ENCODE measurements at regions not wholly inside any gene's neighbourhood (a gene's known extent, or its start where the extent isn't known, plus 50 kb on each side); places are given as distances from the start of the nearest gene placed in this dataset.

DNA sequence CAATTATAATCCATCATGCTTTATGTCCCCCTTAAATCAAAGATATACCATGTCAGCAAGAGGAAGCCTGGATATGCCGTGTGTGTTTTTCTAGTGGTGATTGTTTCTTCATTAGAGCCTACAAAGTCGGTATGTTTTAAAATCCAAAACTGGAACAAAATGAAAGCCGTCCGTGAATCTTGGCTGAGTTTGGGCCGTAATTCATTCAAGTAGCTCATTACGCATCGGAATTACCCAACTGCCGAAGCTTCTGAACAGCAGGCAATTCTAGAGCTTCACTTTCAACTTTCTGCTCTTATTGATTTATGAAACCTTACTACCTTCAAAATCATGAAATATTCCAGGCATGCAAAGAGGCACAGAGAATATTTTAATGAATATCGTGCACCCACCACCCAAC is 224.7 kb downstream of the AACS start:
- BruUV-seq (replicated peaks), result no TSS peak
- FAIRE-seq, result no peak

More for the DNA sequence above, 224.7 kb downstream of the AACS start:
- CTCF ChIA-PET, result no interaction called here
- no peaks in the 10 kb centered on the region for H3K79me2 ChIP-seq (ENCODE audit: control insufficient read depth, insufficient read depth, low read length)
- intact Hi-C loops (cut with micrococcal nuclease) (no loop called here), dilution Hi-C loops (cut with MboI; ENCODE audit: extremely low pct_ligation_motif_present, low sequenced_read_pairs) (no loop called here)
- no peaks in the 10 kb centered on the region for H3K4me1 ChIP-seq (ENCODE audit: control insufficient read depth, extremely low read depth, insufficient read depth, low read length)
- no peak for TF ChIP-seq POLR2AphosphoS5 (IDR thresholded peaks at IDR 0.05; ENCODE audit: insufficient read depth, low read depth, low read length)
- TF ChIP-seq GATA2 (IDR thresholded peaks at IDR 0.05; ENCODE audit: insufficient read depth, insufficient read length, low read depth, low read length), result no peak
- TF ChIP-seq JUN (IDR thresholded peaks at IDR 0.05; ENCODE audit: borderline replicate concordance, insufficient read depth, insufficient read length, low read depth), result no peak
- no peak for TF ChIP-seq FOS (IDR thresholded peaks at IDR 0.05; ENCODE audit: borderline replicate concordance, insufficient read depth, low read length)
- TF ChIP-seq MYC (IDR thresholded peaks at IDR 0.05; ENCODE audit: low read depth, low read length), result no peak
- no peak for TF ChIP-seq EZH2 (IDR thresholded peaks at IDR 0.05; ENCODE audit: borderline replicate concordance, low read depth, low read length, severe bottlenecking)
- TF ChIP-seq, protein P1, sequence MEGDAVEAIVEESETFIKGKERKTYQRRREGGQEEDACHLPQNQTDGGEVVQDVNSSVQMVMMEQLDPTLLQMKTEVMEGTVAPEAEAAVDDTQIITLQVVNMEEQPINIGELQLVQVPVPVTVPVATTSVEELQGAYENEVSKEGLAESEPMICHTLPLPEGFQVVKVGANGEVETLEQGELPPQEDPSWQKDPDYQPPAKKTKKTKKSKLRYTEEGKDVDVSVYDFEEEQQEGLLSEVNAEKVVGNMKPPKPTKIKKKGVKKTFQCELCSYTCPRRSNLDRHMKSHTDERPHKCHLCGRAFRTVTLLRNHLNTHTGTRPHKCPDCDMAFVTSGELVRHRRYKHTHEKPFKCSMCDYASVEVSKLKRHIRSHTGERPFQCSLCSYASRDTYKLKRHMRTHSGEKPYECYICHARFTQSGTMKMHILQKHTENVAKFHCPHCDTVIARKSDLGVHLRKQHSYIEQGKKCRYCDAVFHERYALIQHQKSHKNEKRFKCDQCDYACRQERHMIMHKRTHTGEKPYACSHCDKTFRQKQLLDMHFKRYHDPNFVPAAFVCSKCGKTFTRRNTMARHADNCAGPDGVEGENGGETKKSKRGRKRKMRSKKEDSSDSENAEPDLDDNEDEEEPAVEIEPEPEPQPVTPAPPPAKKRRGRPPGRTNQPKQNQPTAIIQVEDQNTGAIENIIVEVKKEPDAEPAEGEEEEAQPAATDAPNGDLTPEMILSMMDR (IDR thresholded peaks at IDR 0.05; ENCODE audit: extremely low read depth in 1 of 2, insufficient read depth in 1 of 2, low read depth in 1 of 2, low read length in 2 of 2), result no peak
- TF ChIP-seq POLR2A (IDR thresholded peaks at IDR 0.05; ENCODE audit: low read depth, low read length), result no peak
- TF ChIP-seq, protein P2, sequence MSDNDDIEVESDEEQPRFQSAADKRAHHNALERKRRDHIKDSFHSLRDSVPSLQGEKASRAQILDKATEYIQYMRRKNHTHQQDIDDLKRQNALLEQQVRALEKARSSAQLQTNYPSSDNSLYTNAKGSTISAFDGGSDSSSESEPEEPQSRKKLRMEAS (IDR thresholded peaks at IDR 0.05; ENCODE audit: insufficient read depth, insufficient read length), result no peak
- H4K20me1 ChIP-seq (replicated peaks; ENCODE audit: control insufficient read depth, extremely low read depth, insufficient read depth, low read length), result no peaks in the 10 kb centered on the region
- no peak overlapping the region for H3K9ac ChIP-seq (replicated peaks; ENCODE audit: extremely low read depth, insufficient read depth, low read length)
- no peak overlapping the region for H3K4me2 ChIP-seq (ENCODE audit: insufficient read depth, low read length)
- H3K9me1 ChIP-seq (replicated peaks; ENCODE audit: control insufficient read depth, extremely low read depth, insufficient read depth, low read length), result no peaks in the 10 kb centered on the region
- no peak overlapping the region for H3K27ac ChIP-seq (ENCODE audit: insufficient read depth, low read depth, low read length)
- no peak overlapping the region for H2AFZ ChIP-seq (ENCODE audit: low read depth, low read length)
- no peaks in the 10 kb centered on the region for H3K27me3 ChIP-seq (ENCODE audit: control insufficient read depth in 2 of 2, insufficient read depth in 2 of 2, low read length in 2 of 2)
- POLR2A ChIA-PET, result no interaction called here
- no peaks in the 10 kb centered on the region for H3K36me3 ChIP-seq (ENCODE audit: control insufficient read depth in 2 of 2, extremely low read depth in 1 of 2, insufficient read depth in 2 of 2, low read length in 2 of 2)
- H3K9me3 ChIP-seq (replicated peaks; ENCODE audit: control insufficient read depth, insufficient read depth, low read length), result no peaks in the 10 kb centered on the region
- DNase-seq (ENCODE audit: low read depth, low spot score), result no peak
- no peak overlapping the region for H3K4me3 ChIP-seq (replicated peaks in 1 of 3; ENCODE audit: insufficient read depth in 1 of 3, low read depth in 1 of 3, low read length in 3 of 3)

Data from endothelial cell of umbilical vein (primary cell).